IMR-90 (cell line): ENCODE measurements at regions not wholly inside any gene's neighbourhood (a gene's known extent, or its start where the extent isn't known, plus 50 kb on each side); places are given as distances from the start of the nearest gene placed in this dataset.

Experiments
- ATAC-seq: fragments of 200-7000 bp; cut with Tn5 transposase; 2 replicates; pipeline ENCODE4 v1.9.1; 2020; ENCODE audit warnings: low read depth, mild to moderate bottlenecking, moderate library complexity
- BruUV-seq: library from RNA; stranded (reverse); fragments of 400-500 nt; replicated peaks from 2 replicates; lab custom pipeline; 2021; lab: Mats Ljungman, UMichigan
- CTCF ChIA-PET: fragments of 300-600 bp; formaldehyde crosslinking; extraction: SDS; loops from one replicate; lab custom pipeline; 2021; ENCODE audit warnings: antibody characterized with exemption; lab: Yijun Ruan, JAX
- POLR2A ChIA-PET: fragments of 300-600 bp; sonication (Branson Sonifier 250); formaldehyde crosslinking; loops from one replicate; lab custom pipeline; 2022; ENCODE audit warnings: antibody characterized with exemption; ENCODE audit not compliant: unreplicated experiment; lab: Charles Lee
- DNase-seq: peaks from one replicate; pipeline ENCODE4 v3.0.0; 2013
- H2AFZ ChIP-seq: replicated peaks from 2 replicates; pipeline ENCODE3; 2013; ENCODE audit warnings: low read length, mild to moderate bottlenecking; ENCODE audit not compliant: poor library complexity
- H2AK5ac ChIP-seq: 2 replicates; pipeline ENCODE4 v1.6.1; 2013; ENCODE audit warnings: low read depth, low read length, inconsistent platforms
- H2AK9ac ChIP-seq: replicated peaks from 2 replicates; pipeline ENCODE3; 2013; ENCODE audit warnings: mild to moderate bottlenecking, low read depth, low read length, moderate library complexity; ENCODE audit not compliant: poor library complexity
- H2BK120ac ChIP-seq: 2 replicates; pipeline ENCODE4 v1.6.1; 2013; ENCODE audit warnings: low read depth, low read length, inconsistent platforms
- H2BK15ac ChIP-seq: 3 replicates; pipeline ENCODE4 v1.6.1; 2013; ENCODE audit warnings: low read depth, low read length, inconsistent platforms
- H2BK20ac ChIP-seq: 2 replicates; pipeline ENCODE4 v1.6.1; 2013; ENCODE audit warnings: low read depth, mild to moderate bottlenecking, inconsistent platforms, low read length, moderate library complexity
- H2BK5ac ChIP-seq: 2 replicates; pipeline ENCODE4 v1.6.1; 2013; ENCODE audit warnings: mild to moderate bottlenecking, low read depth, low read length, inconsistent platforms; ENCODE audit not compliant: poor library complexity, severe bottlenecking
- H3K14ac ChIP-seq: replicated peaks from 2 replicates; pipeline ENCODE4 v1.6.1; 2013; ENCODE audit warnings: low read depth, low read length, inconsistent platforms
- H3K18ac ChIP-seq: 2 replicates; pipeline ENCODE4 v1.6.1; 2013; ENCODE audit warnings: low read depth, low read length, control low read depth
- H3K23ac ChIP-seq: 2 replicates; pipeline ENCODE4 v1.6.1; 2013; ENCODE audit warnings: low read depth, low read length, inconsistent platforms
- H3K27ac ChIP-seq: 2 replicates; pipeline ENCODE4 v1.5.1; 2013; ENCODE audit warnings: mild to moderate bottlenecking, control low read depth, low read length; ENCODE audit not compliant: insufficient read depth
- H3K27me3 ChIP-seq: 2 replicates; pipeline ENCODE4 v1.6.1; 2013; ENCODE audit warnings: low read length; ENCODE audit not compliant: control insufficient read depth, insufficient read depth
- H3K36me3 ChIP-seq: 2 replicates; pipeline ENCODE4 v1.6.1; 2013; ENCODE audit warnings: low read length, mixed read lengths; ENCODE audit not compliant: control insufficient read depth, insufficient read depth
- H3K4ac ChIP-seq: 2 replicates; pipeline ENCODE4 v1.6.1; 2013; ENCODE audit warnings: low read depth, low read length, inconsistent platforms
- H3K4me1 ChIP-seq: 2 replicates; pipeline ENCODE4 v1.6.1; 2013; ENCODE audit warnings: low read length, mixed read lengths; ENCODE audit not compliant: control insufficient read depth, insufficient read depth
- H3K4me2 ChIP-seq: 2 replicates; pipeline ENCODE4 v1.6.1; 2013; ENCODE audit warnings: low read depth, mild to moderate bottlenecking, control low read depth, low read length, moderate library complexity
- H3K4me3 ChIP-seq: 2 replicates; pipeline ENCODE4 v1.5.1; 2013; ENCODE audit warnings: low read depth, mild to moderate bottlenecking, control low read depth, low read length, moderate library complexity; ENCODE audit not compliant: insufficient read depth
- H3K56ac ChIP-seq: 2 replicates; pipeline ENCODE4 v1.6.1; 2013; ENCODE audit warnings: low read length, inconsistent platforms; ENCODE audit not compliant: insufficient read depth; ENCODE audit errors: extremely low read depth
- H3K79me1 ChIP-seq, 2 experiments: 2 replicates each; pipeline ENCODE4 v1.6.1; 2013; ENCODE audit warnings: low read length in 2 of 2, inconsistent platforms in 1 of 2, low read depth in 1 of 2
- H3K9ac ChIP-seq: 2 replicates; pipeline ENCODE4 v1.6.1; 2013; ENCODE audit warnings: low read depth, low read length, control low read depth
- H3K9me1 ChIP-seq: 2 replicates; pipeline ENCODE4 v1.6.1; 2013; ENCODE audit warnings: low read length, inconsistent platforms; ENCODE audit not compliant: insufficient read depth
- H3K9me3 ChIP-seq: 2 replicates; pipeline ENCODE4 v1.6.1; 2013; ENCODE audit warnings: low read length; ENCODE audit not compliant: control insufficient read depth, insufficient read depth
- H4K20me1 ChIP-seq: 2 replicates; pipeline ENCODE4 v1.6.1; 2013; ENCODE audit warnings: low read length, inconsistent platforms; ENCODE audit not compliant: insufficient read depth
- H4K5ac ChIP-seq: 2 replicates; pipeline ENCODE4 v1.6.1; 2013; ENCODE audit warnings: mild to moderate bottlenecking, low read depth, low read length, control low read depth
- H4K8ac ChIP-seq, 2 experiments: 2 replicates each; pipeline ENCODE4 v1.6.1; 2013; ENCODE audit warnings: low read depth in 2 of 2, low read length in 2 of 2, control low read depth in 1 of 2, inconsistent platforms in 1 of 2
- H4K91ac ChIP-seq: 2 replicates; pipeline ENCODE4 v1.6.1; 2013; ENCODE audit warnings: low read depth, low read length, inconsistent platforms; ENCODE audit not compliant: insufficient read depth
- CEBPB ChIP-seq: IDR thresholded peaks from 2 replicates; pipeline ENCODE4 v1.6.1; 2012; ENCODE audit warnings: low read depth, low read length, improper control_type of control experiment
- CHD1 ChIP-seq: IDR thresholded peaks from 2 replicates; pipeline ENCODE4 v1.6.1; 2012; ENCODE audit warnings: low read depth, low read length, improper control_type of control experiment
- FOS ChIP-seq: fragments of 150-350 bp; IDR thresholded peaks from 2 replicates; pipeline ENCODE4 v1.6.1; 2016; ENCODE audit warnings: low read depth, low read length
- MAZ ChIP-seq: IDR thresholded peaks from 2 replicates; pipeline ENCODE4 v1.6.1; 2012; ENCODE audit warnings: low read depth, mild to moderate bottlenecking, low read length, improper control_type of control experiment, moderate library complexity, borderline replicate concordance
- MXI1 ChIP-seq: IDR thresholded peaks from 2 replicates; pipeline ENCODE4 v1.6.1; 2012; ENCODE audit warnings: low read depth, mild to moderate bottlenecking, low read length, moderate library complexity, borderline replicate concordance
- NFE2L2 ChIP-seq: fragments of 150-350 bp; IDR thresholded peaks from 2 replicates; pipeline ENCODE4 v1.6.1; 2016; ENCODE audit warnings: low read depth, mild to moderate bottlenecking, low read length
- POLR2A ChIP-seq: IDR thresholded peaks from 2 replicates; pipeline ENCODE4 v1.6.1; 2012; ENCODE audit warnings: mild to moderate bottlenecking, low read depth, low read length
- RAD21 ChIP-seq: IDR thresholded peaks from 2 replicates; pipeline ENCODE4 v1.6.1; 2012; ENCODE audit warnings: low read length, improper control_type of control experiment
- RCOR1 ChIP-seq: IDR thresholded peaks from 2 replicates; pipeline ENCODE4 v1.6.1; 2012; ENCODE audit warnings: mild to moderate bottlenecking, low read length, improper control_type of control experiment; ENCODE audit not compliant: insufficient replicate concordance
- RFX5 ChIP-seq: IDR thresholded peaks from 2 replicates; pipeline ENCODE4 v1.8.0; 2012; ENCODE audit warnings: low read depth, mild to moderate bottlenecking, low read length, moderate library complexity
- WGBS, 2 experiments: methylation state at CpG; one replicate each; pipeline versions ENCODE4 v1.1.5 to v1.1.7; 2013; ENCODE audit warnings: missing lambda C conversion rate in 2 of 2; ENCODE audit not compliant: insufficient read length in 1 of 2; ENCODE audit errors: extremely low coverage in 2 of 2; 5-methylcytosine and 5-hydroxymethylcytosine counted together
- dilution Hi-C: fragments of 300-500 bp; cut with HindIII; formaldehyde crosslinking; loops from one replicate; pipeline ENCODE4 v1.14.3; 2018; ENCODE audit warnings: low sequenced_read_pairs; ENCODE audit not compliant: unreplicated experiment
- in situ Hi-C: fragments of 300-500 bp; cut with MboI; formaldehyde crosslinking; loops from 3 replicates; pipeline ENCODE4 v1.14.3; 2019; ENCODE audit warnings: low sequenced_read_pairs, inconsistent platforms, mixed read lengths
- intact Hi-C: fragments of 100-400 bp; cut with micrococcal nuclease; formaldehyde crosslinking; loops from 2 replicates; pipeline ENCODE4 v1.10.0; 2022
- TF ChIP-seq, protein P1 (sequence below): conservative IDR thresholded peaks from 2 replicates; pipeline ENCODE4 v1.5.1; 2012; ENCODE audit warnings: mild to moderate bottlenecking, low read depth, low read length, improper control_type of control experiment
- TF ChIP-seq, protein P2 (sequence below): fragments of 150-350 bp; IDR thresholded peaks from 2 replicates; pipeline ENCODE4 v1.6.1; 2016; ENCODE audit warnings: low read depth, mild to moderate bottlenecking, low read length, moderate library complexity, borderline replicate concordance
- TF ChIP-seq, protein P3 (sequence below): fragments of 150-350 bp; IDR thresholded peaks from 2 replicates; pipeline ENCODE4 v1.6.1; 2017; ENCODE audit warnings: mild to moderate bottlenecking, antibody characterized with exemption, low read length, low read depth

DNA sequence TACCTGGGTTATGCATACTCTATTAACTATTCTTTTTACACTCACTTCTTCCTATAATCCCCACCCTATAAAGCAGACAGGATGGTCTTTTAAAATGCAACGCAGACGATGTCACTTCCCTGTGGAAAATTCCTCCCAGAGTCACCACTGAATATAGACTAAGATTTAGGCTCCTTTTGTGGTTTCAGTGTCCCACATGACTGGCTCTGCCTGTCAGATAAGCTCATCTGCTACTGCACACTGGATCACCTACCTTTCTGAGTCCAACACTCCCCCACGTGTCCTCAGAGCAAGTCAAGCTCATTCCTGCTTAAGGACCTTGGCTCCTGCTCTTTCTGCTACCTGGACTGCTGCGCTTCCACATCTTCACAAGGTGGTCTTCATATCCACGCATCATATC is 73.0 kb upstream of the SIPA1L2 start:
- H4K8ac ChIP-seq, result no peak overlapping the region
- 0 out of 2 replicates have a peak overlapping the region, but pooled peaks have one; percentile 60 for H2AK5ac ChIP-seq
- peaks cover 18% of the 10 kb centered on the region for H3K4me1 ChIP-seq
- no TSS peak for BruUV-seq
- no peak overlapping the region for H2AK9ac ChIP-seq
- H2BK120ac ChIP-seq, result no peak overlapping the region
- no peaks in the 10 kb centered on the region for H3K27me3 ChIP-seq
- H3K56ac ChIP-seq, result no peak overlapping the region
- H3K9me1 ChIP-seq, result no peaks in the 10 kb centered on the region; the same call in 1 of the 2 replicates
- no peak overlapping the region for H3K27ac ChIP-seq
- dilution Hi-C loops (no loop called here), intact Hi-C loops (no loop called here), in situ Hi-C loops (no loop called here)
- no peak overlapping the region for H2BK5ac ChIP-seq
- TF ChIP-seq CEBPB, result no peak
- no peak for TF ChIP-seq MAZ
- TF ChIP-seq NFE2L2, result no peak
- no peak for TF ChIP-seq POLR2A
- TF ChIP-seq, protein P1, sequence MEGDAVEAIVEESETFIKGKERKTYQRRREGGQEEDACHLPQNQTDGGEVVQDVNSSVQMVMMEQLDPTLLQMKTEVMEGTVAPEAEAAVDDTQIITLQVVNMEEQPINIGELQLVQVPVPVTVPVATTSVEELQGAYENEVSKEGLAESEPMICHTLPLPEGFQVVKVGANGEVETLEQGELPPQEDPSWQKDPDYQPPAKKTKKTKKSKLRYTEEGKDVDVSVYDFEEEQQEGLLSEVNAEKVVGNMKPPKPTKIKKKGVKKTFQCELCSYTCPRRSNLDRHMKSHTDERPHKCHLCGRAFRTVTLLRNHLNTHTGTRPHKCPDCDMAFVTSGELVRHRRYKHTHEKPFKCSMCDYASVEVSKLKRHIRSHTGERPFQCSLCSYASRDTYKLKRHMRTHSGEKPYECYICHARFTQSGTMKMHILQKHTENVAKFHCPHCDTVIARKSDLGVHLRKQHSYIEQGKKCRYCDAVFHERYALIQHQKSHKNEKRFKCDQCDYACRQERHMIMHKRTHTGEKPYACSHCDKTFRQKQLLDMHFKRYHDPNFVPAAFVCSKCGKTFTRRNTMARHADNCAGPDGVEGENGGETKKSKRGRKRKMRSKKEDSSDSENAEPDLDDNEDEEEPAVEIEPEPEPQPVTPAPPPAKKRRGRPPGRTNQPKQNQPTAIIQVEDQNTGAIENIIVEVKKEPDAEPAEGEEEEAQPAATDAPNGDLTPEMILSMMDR, result no peak
- no peak for TF ChIP-seq MXI1
- TF ChIP-seq, protein P2, sequence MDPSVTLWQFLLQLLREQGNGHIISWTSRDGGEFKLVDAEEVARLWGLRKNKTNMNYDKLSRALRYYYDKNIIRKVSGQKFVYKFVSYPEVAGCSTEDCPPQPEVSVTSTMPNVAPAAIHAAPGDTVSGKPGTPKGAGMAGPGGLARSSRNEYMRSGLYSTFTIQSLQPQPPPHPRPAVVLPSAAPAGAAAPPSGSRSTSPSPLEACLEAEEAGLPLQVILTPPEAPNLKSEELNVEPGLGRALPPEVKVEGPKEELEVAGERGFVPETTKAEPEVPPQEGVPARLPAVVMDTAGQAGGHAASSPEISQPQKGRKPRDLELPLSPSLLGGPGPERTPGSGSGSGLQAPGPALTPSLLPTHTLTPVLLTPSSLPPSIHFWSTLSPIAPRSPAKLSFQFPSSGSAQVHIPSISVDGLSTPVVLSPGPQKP, result no peak
- TF ChIP-seq RAD21, result no peak
- TF ChIP-seq FOS, result no peak
- TF ChIP-seq RFX5, result no peak
- TF ChIP-seq, protein P3, sequence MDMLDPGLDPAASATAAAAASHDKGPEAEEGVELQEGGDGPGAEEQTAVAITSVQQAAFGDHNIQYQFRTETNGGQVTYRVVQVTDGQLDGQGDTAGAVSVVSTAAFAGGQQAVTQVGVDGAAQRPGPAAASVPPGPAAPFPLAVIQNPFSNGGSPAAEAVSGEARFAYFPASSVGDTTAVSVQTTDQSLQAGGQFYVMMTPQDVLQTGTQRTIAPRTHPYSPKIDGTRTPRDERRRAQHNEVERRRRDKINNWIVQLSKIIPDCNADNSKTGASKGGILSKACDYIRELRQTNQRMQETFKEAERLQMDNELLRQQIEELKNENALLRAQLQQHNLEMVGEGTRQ, result no peak
- no peak for TF ChIP-seq CHD1
- TF ChIP-seq RCOR1, result no peak
- no peak overlapping the region for H3K4ac ChIP-seq
- no peak overlapping the region for H4K5ac ChIP-seq
- H3K79me1 ChIP-seq, result no peaks in the 10 kb centered on the region
- H3K4me2 ChIP-seq, result no peak overlapping the region
- no peak overlapping the region for H3K4me3 ChIP-seq
- ATAC-seq, result no peak
- 0 out of 2 replicates have a peak overlapping the region, but pooled peaks have one; percentile 3 for H2BK20ac ChIP-seq
- no peak overlapping the region; the same call in 1 of the 2 replicates for H3K18ac ChIP-seq
- ChIA-PET POLR2A (no interaction called here), CTCF (no interaction called here)
- H3K9ac ChIP-seq, result no peak overlapping the region
- no peaks in the 10 kb centered on the region for H3K9me3 ChIP-seq
- H2AFZ ChIP-seq, result no peak overlapping the region
- H4K20me1 ChIP-seq, result no peaks in the 10 kb centered on the region
- H2BK15ac ChIP-seq, result 0 out of 3 replicates have a peak overlapping the region, but pooled peaks have one; percentile 44
- no peak overlapping the region for H3K14ac ChIP-seq
- no peak overlapping the region for H4K91ac ChIP-seq
- 77% methylated on average over 2 of the region's 5 CpGs; no CpG with 5 or more reads in 1 of the 2 experiments for WGBS, 2 experiments
- no peak for DNase-seq
- no peak overlapping the region for H3K23ac ChIP-seq
- H3K36me3 ChIP-seq, result no peaks in the 10 kb centered on the region
